Activated T-helper 2 cell treated with anti-CD3 and anti-CD28 coated beads, Interferon-gamma antibody, Interleukin-2, Interleukin-4, amounts not matched to agents 10 μg/mL and 5 μg/mL and 100 μg/mL, durations not matched to agents 14 hours and 24 hours and 36 hours (primary cell): ENCODE measurements at regions not wholly inside any gene's neighbourhood (a gene's known extent, or its start where the extent isn't known, plus 50 kb on each side); places are given as distances from the start of the nearest gene placed in this dataset.
"Not testable (repeated sequence)": the region's sequence is repeated elsewhere in the genome, so short reads cannot be mapped to it uniquely, and the experiment has no call there.

Experiments
- DNase-seq: peaks from one replicate; pipeline ENCODE4 v3.0.0; 2021; ENCODE audit warnings: low spot score
- H3K27ac Mint-ChIP-seq: one replicate; pipeline ENCODE4 v1.8.0; 2021; ENCODE audit warnings: mixed read lengths
- H3K27me3 Mint-ChIP-seq: one replicate; pipeline ENCODE4 v1.8.0; 2021; ENCODE audit warnings: low read depth, mixed read lengths
- H3K36me3 Mint-ChIP-seq: one replicate; pipeline ENCODE4 v1.8.0; 2021; ENCODE audit warnings: low read depth, mixed read lengths
- H3K4me1 Mint-ChIP-seq: one replicate; pipeline ENCODE4 v1.8.0; 2021; ENCODE audit warnings: low read depth, mixed read lengths
- H3K4me3 Mint-ChIP-seq: one replicate; pipeline ENCODE4 v1.8.0; 2021; ENCODE audit warnings: low read depth, mild to moderate bottlenecking, moderate library complexity, mixed read lengths
- H3K9me3 Mint-ChIP-seq: one replicate; pipeline ENCODE4 v1.8.0; 2021; ENCODE audit warnings: mixed read lengths
- intact Hi-C: fragments of 100-400 bp; cut with micrococcal nuclease; formaldehyde crosslinking; loops from one replicate; pipeline ENCODE4 v1.15.1; 2023

- H3K27ac Mint-ChIP-seq: no peak overlapping the region
Measured at GRCh38 chr20:4465855-4466545, 216.9 kb upstream of the ADRA1D start.

GRCh38 chr20:4465212-4465611 is 216.1 kb upstream of the ADRA1D start:
- Mint-ChIP-seq H3K4me1 (no peaks in the 10 kb centered on the region), H3K4me3 (no peak overlapping the region), H3K27me3 (peaks cover 13% of the 10 kb centered on the region), H3K27ac (no peak overlapping the region), H3K9me3 (no peaks in the 10 kb centered on the region), H3K36me3 (no peaks in the 10 kb centered on the region)
- DNase-seq: no peak
- intact Hi-C loops: no loop called here

More at GRCh38 chr20:4465855-4466545, 216.9 kb upstream of the ADRA1D start:
- Mint-ChIP-seq H3K4me1 (no peaks in the 10 kb centered on the region), H3K4me3 (no peak overlapping the region), H3K27me3 (peaks cover 14% of the 10 kb centered on the region), H3K36me3 (no peaks in the 10 kb centered on the region), H3K9me3 (no peaks in the 10 kb centered on the region)
- intact Hi-C loops: no loop called here
- no peak for DNase-seq

GRCh38 chr20:4462801-4463200 is 213.7 kb upstream of the ADRA1D start:
- H3K36me3 Mint-ChIP-seq, DNase-seq, intact Hi-C loops, H3K4me1 Mint-ChIP-seq, H3K4me3 Mint-ChIP-seq, H3K9me3 Mint-ChIP-seq, H3K27ac Mint-ChIP-seq: not testable (repeated sequence)
- H3K27me3 Mint-ChIP-seq: peaks cover 15% of the 10 kb centered on the region

GRCh38 chr20:4459081-4459480 is 210.0 kb upstream of the ADRA1D start:
- Mint-ChIP-seq H3K9me3 (no peaks in the 10 kb centered on the region), H3K36me3 (no peaks in the 10 kb centered on the region), H3K4me1 (no peaks in the 10 kb centered on the region), H3K4me3 (no peak overlapping the region), H3K27ac (no peak overlapping the region), H3K27me3 (peaks cover 14% of the 10 kb centered on the region)
- DNase-seq: no peak
- intact Hi-C loops: no loop called here

GRCh38 chr20:4457566-4458543 is 208.8 kb upstream of the ADRA1D start:
- peaks cover 14% of the 10 kb centered on the region for H3K27me3 Mint-ChIP-seq
- DNase-seq: no peak

GRCh38 chr20:4455996-4456395 is 206.9 kb upstream of the ADRA1D start:
- H3K4me1 Mint-ChIP-seq: no peaks in the 10 kb centered on the region
- no peak overlapping the region for H3K27ac Mint-ChIP-seq
- peaks cover 8% of the 10 kb centered on the region for H3K27me3 Mint-ChIP-seq
- H3K36me3 Mint-ChIP-seq: no peaks in the 10 kb centered on the region
- intact Hi-C loops: no loop called here
- H3K4me3 Mint-ChIP-seq: no peak overlapping the region
- no peaks in the 10 kb centered on the region for H3K9me3 Mint-ChIP-seq
- DNase-seq: no peak

More at GRCh38 chr20:4457566-4458543, 208.8 kb upstream of the ADRA1D start:
- no peaks in the 10 kb centered on the region for H3K4me1 Mint-ChIP-seq
- no peak overlapping the region for H3K27ac Mint-ChIP-seq
- no peaks in the 10 kb centered on the region for H3K36me3 Mint-ChIP-seq
- intact Hi-C loops: no loop called here
- no peak overlapping the region for H3K4me3 Mint-ChIP-seq
- no peaks in the 10 kb centered on the region for H3K9me3 Mint-ChIP-seq

- H3K9me3 Mint-ChIP-seq: no peaks in the 10 kb centered on the region
- H3K4me1 Mint-ChIP-seq: no peaks in the 10 kb centered on the region
- no peak overlapping the region for H3K4me3 Mint-ChIP-seq
- no peaks in the 10 kb centered on the region for H3K36me3 Mint-ChIP-seq
- peaks cover 6% of the 10 kb centered on the region for H3K27me3 Mint-ChIP-seq
- no peak for DNase-seq
- intact Hi-C loops: no loop called here
- no peak overlapping the region for H3K27ac Mint-ChIP-seq
Measured at GRCh38 chr20:4455301-4455701, 206.2 kb upstream of the ADRA1D start.

GRCh38 chr20:4454111-4454510 is 205.0 kb upstream of the ADRA1D start:
- Mint-ChIP-seq H3K36me3 (no peaks in the 10 kb centered on the region), H3K27ac (no peak overlapping the region), H3K9me3 (no peaks in the 10 kb centered on the region), H3K4me3 (no peak overlapping the region), H3K4me1 (no peaks in the 10 kb centered on the region), H3K27me3 (peaks cover 7% of the 10 kb centered on the region)
- intact Hi-C loops: no loop called here
- no peak for DNase-seq

GRCh38 chr20:4453359-4453758 is 204.3 kb upstream of the ADRA1D start:
- intact Hi-C loops: no loop called here
- no peak overlapping the region for H3K27ac Mint-ChIP-seq
- DNase-seq: no peak
- H3K9me3 Mint-ChIP-seq: no peaks in the 10 kb centered on the region
- H3K4me1 Mint-ChIP-seq: no peaks in the 10 kb centered on the region
- H3K36me3 Mint-ChIP-seq: no peaks in the 10 kb centered on the region
- H3K4me3 Mint-ChIP-seq: no peak overlapping the region
- H3K27me3 Mint-ChIP-seq: peaks cover 4% of the 10 kb centered on the region

- Mint-ChIP-seq H3K27me3 (peaks cover 5% of the 10 kb centered on the region), H3K36me3 (no peaks in the 10 kb centered on the region), H3K9me3 (no peaks in the 10 kb centered on the region), H3K4me1 (no peaks in the 10 kb centered on the region), H3K4me3 (no peak overlapping the region), H3K27ac (no peak overlapping the region)
- no peak for DNase-seq
- intact Hi-C loops: no loop called here
Measured at GRCh38 chr20:4451487-4452081, 202.5 kb upstream of the ADRA1D start.

- peaks cover 5% of the 10 kb centered on the region for H3K27me3 Mint-ChIP-seq
- intact Hi-C loops: no loop called here
- H3K4me1 Mint-ChIP-seq: no peaks in the 10 kb centered on the region
- no peak overlapping the region for H3K4me3 Mint-ChIP-seq
- H3K9me3 Mint-ChIP-seq: no peaks in the 10 kb centered on the region
- H3K27ac Mint-ChIP-seq: no peak overlapping the region
- no peak for DNase-seq
- no peaks in the 10 kb centered on the region for H3K36me3 Mint-ChIP-seq
Measured at GRCh38 chr20:4449957-4450715, 201.0 kb upstream of the ADRA1D start.

- Mint-ChIP-seq H3K36me3 (no peaks in the 10 kb centered on the region), H3K4me3 (no peak overlapping the region), H3K27ac (no peak overlapping the region), H3K9me3 (no peaks in the 10 kb centered on the region), H3K4me1 (no peaks in the 10 kb centered on the region), H3K27me3 (peaks cover 7% of the 10 kb centered on the region)
- DNase-seq: no peak
- intact Hi-C loops: no loop called here
Measured at GRCh38 chr20:4445784-4446183, 196.7 kb upstream of the ADRA1D start.
